Medulla oblongata (tissue), 1 donor: ENCODE measurements at regions not wholly inside any gene's neighbourhood (a gene's known extent, or its start where the extent isn't known, plus 50 kb on each side); places are given as distances from the start of the nearest gene placed in this dataset.

Experiments
- DNase-seq: peaks from one replicate; pipeline ENCODE4 v3.0.0-alpha.2; 2015; ENCODE audit errors: extremely low spot score

DNA sequence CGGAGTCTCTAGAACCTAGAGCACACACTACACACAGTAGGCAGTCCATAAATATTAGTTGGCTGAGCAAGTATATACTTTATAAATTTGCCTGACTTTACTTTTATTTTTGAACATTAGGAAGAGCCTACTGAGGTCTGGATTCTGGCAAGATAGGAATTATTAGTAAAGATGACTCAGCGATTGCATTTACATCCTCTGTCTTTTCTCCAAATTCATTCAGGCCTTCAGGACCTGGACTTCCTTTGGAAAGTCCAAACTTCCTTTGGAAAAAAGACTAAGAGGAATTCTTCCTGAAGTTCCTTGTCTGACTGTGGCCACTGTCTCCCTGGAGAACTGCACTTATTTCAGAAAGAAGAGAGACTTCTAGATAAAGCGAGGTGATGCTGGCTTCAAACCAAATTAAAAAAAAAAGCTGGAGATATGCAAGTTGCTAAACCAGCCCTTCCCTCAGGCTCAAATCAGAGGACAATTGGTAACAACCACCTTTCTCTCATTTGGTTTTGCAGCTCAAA is 251.3 kb downstream of the GAS1 start:
- no peak for DNase-seq

- DNase-seq, result no peak
Observed at GRCh38 chr9:86690034-86690433, 257.3 kb downstream of the GAS1 start.

- DNase-seq, result no peak
Observed at GRCh38 chr9:86687788-86688187, 259.5 kb downstream of the GAS1 start.

DNA sequence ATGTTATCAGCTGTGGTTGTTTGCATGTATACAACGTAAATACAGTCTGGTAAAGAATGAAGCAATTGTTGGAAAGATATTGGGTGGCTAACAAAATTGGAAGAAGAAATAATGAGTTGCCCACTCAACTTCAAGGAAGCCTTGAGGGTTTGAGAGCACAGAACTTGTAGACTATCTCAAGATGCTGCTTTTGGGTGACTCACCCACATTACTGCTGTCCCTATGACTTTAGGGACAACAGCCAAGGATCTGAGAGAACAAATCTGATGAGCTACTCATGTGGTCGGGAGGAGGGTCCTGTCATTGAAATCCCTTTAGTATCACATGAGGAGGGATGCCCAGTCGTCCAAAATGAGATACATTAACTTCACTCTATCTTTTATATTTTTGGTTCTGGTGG is 261.8 kb downstream of the GAS1 start:
- DNase-seq, result no peak

DNA sequence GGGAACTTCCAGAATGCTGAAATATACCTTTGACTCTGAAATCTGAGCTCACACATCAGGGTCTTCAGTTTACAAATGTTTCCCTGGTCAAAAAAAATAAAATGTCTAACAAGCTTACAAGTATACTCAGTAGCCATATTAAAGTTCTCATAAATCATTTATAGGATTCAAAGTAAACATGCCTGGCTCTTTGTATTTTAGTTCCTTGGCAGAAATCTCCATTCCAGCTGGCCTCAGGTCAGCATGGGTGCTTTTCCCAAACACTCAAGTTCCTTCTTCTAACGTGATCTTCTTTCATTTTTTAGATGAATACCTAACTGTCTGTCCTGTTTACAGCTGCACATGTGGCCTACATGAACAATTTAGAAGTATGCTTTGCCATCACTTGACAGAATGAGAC is 263.2 kb downstream of the GAS1 start:
- no peak for DNase-seq

GRCh38 chr9:86682240-86682639 is 265.1 kb downstream of the GAS1 start:
- DNase-seq, result no peak

- DNase-seq, result no peak
Observed at GRCh38 chr9:86679909-86680308, 267.4 kb downstream of the GAS1 start.

DNA sequence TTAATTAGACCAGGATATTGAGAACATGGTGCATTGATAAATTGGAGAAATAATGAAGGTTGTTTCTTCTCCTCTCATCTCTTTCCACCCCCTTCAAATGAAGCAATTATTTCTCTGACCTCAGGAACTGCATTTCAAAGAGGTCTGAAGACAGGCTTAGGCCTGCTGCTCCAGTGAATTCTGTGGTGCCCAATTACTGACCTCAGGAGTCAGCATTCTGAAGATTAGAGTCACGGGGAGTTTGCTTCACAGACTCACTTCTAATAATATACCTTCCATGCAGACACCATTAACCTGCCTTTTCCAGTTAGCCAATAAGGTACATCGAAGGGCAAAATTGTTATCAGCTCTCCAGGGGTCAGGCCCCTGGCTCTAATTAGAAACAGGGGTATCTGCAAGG is 270.9 kb downstream of the GAS1 start:
- no peak for DNase-seq

DNA sequence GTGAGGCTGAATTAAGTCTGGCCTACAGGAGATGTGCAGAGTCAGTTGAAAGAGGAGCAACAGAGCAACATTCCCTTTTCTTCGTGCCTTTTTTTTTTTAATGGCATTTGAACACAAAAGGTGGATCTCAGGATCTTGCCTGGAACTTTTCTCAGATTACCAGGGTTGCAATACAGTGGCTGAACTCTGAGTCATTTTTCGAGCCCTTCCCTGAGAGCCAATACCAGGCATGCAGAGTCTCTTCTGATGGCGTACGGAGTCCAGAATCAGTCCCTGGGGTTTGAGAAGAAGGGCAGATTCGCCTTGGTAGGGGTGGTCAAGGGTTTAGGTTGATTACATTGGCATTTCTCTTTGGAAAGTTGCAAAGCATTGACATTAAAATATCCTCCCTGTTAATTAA is 271.5 kb downstream of the GAS1 start:
- DNase-seq, result no peak

- DNase-seq, result no peak
Observed at GRCh38 chr9:86674487-86674886, 272.8 kb downstream of the GAS1 start.

- no peak for DNase-seq
Observed at GRCh38 chr9:86672966-86673365, 274.3 kb downstream of the GAS1 start.

DNA sequence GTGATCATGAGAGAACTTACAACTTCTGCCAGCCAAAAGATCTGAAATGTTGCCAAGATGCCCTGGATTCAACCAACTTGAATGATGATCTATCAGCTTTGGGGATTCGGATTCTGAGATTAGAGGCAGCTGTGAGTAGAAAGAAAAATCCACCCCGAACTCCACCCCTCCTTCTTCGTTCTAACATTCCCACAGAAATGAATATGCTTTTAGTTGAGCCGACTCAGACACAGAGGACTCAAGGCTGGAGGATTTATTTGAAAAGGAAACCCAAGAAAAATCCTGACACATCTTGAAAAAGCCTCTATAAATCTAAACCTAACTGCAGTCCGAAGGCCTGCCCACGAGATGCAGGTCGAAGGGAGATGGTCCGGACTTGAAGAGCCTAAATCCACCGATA is 275.0 kb downstream of the GAS1 start:
- DNase-seq, result no peak

DNA sequence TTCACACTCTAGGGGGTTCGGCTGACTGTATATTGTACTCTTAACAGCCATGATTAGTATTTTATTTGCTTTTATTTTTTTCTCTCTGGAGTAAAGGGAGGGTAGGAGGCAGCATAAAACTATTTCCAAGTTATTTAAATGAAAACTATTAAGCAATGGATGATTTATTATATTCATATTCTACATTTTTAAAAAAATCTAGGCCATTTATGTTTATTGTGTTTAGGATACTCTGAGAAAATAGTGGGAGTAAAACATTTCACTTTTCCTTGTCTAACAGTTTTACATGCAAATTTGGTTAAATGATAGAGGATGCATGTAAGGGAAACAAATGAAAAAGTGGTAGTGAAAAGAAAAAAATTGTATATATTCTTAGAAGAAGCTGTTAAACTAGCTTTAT is 276.3 kb downstream of the GAS1 start:
- no peak for DNase-seq

DNA sequence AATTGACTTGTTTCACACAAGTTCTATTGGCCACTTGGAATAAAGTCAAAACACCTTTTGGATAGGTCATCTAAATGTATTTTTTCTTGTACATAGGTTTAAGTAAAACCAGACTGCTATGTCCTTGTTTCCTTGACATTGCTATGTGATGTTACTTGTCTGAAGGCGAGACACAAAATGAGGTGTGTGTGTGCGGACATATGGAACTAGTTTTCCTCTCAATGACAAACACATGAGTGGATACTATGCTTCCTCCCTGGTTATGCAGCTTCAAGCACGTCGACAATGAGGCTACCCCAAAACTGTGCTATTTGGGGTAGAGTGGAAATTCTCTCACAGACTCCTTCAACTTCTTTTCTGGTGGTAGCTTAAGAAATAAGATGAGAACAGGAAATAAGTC is 276.8 kb downstream of the GAS1 start:
- no peak for DNase-seq

GRCh38 chr9:86670076-86670475 is 277.2 kb downstream of the GAS1 start:
- DNase-seq, result no peak

DNA sequence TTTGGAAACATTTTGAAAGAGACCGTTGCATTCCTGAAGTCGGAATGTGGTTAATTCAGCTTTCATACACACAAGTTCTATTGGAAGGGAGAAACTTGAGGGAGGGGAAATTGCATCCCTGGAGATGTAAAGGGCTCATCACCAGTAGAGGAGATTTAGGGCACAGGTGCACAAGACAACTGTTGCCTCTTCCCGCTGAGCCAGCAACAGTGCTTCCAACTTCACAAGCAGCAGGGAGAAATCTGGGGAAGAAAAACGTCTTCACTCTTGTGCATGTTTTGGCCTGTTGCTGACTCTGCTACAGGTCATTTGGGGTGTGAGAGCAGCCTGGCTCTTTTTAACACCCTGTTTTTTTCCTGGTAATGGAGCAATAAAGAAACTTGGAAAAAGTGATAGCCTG is 277.9 kb downstream of the GAS1 start:
- DNase-seq, result no peak

DNA sequence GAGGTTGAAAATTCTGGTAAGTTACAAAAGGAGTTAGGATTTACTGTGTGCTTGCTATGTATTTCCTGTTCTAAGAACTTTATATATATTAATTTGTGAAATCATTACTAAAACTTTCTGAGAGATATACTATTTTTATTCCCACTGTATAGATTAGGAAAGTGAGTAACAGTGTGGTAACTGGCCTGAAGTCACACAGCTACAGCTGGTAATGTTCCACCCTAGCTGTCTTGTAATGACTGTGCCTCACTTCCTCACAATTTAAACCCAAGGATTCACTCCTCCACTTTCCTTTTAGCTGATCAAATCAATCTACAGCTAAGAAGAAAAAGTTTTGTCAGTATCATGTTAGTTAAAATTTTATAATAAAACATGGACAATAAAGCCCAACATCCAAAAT is 278.8 kb downstream of the GAS1 start:
- DNase-seq, result no peak

- no peak for DNase-seq
Observed at GRCh38 chr9:86667307-86667706, 280.0 kb downstream of the GAS1 start.

- DNase-seq, result no peak
Observed at GRCh38 chr9:86665416-86665815, 281.9 kb downstream of the GAS1 start.

GRCh38 chr9:86664603-86665002 is 282.7 kb downstream of the GAS1 start:
- no peak for DNase-seq

DNA sequence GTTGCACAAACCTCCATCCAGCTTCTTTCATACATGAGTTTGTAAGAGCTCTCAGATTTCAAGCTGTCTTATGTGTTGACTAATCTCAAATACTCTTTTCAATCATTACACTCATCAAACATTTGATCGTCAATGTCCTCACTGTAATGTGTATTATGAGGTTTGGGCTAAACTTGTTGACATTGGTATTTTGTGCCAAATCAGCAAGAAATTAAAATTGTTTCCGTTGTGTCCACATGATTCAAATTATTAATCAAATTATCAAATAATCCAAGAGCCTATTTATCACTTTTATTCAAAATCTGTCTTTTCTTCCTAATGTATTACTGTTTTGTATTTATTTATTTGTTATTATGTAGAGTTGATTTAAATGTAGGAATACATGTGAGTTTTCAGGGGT is 283.4 kb downstream of the GAS1 start:
- DNase-seq, result no peak

- no peak for DNase-seq
Observed at GRCh38 chr9:86662890-86663468, 284.3 kb downstream of the GAS1 start.

- no peak for DNase-seq
Observed at GRCh38 chr9:86660146-86660943, 287.0 kb downstream of the GAS1 start.
